Liver (tissue), 8 donors: ENCODE measurements at regions not wholly inside any gene's neighbourhood (a gene's known extent, or its start where the extent isn't known, plus 50 kb on each side); places are given as distances from the start of the nearest gene placed in this dataset.
A peak's percentile ranks its signal among the peaks of the same experiment; 100 is the strongest.

Source experiments
- DNase-seq: peaks from one replicate; pipeline ENCODE4 v3.0.0-alpha.2; 2017; ENCODE audit warnings: low spot score
- H3K27ac ChIP-seq, 2 donors: one replicate each; pipeline ENCODE4 v1.7.0; 2013; ENCODE audit warnings: inconsistent platforms in 2 of 2, low read length in 2 of 2, control low read depth in 1 of 2, low read depth in 1 of 2, mild to moderate bottlenecking in 1 of 2
- H3K27me3 ChIP-seq, 4 donors: one replicate each; pipeline versions ENCODE4 v1.6.1 to v1.7.0; 2013; ENCODE audit warnings: low read length in 3 of 4, inconsistent platforms in 1 of 4, mild to moderate bottlenecking in 1 of 4, moderate library complexity in 1 of 4; ENCODE audit not compliant: control insufficient read depth in 4 of 4, insufficient read depth in 4 of 4
- H3K36me3 ChIP-seq, 4 donors: one replicate each; pipeline versions ENCODE4 v1.6.1 to v1.7.0; 2013; ENCODE audit warnings: low read length in 3 of 4, mild to moderate bottlenecking in 3 of 4, low read depth in 1 of 4, moderate library complexity in 1 of 4; ENCODE audit not compliant: control insufficient read depth in 4 of 4, insufficient read depth in 3 of 4
- H3K4me1 ChIP-seq, 4 donors: one replicate each; pipeline versions ENCODE4 v1.6.1 to v1.7.0; 2013; ENCODE audit warnings: low read length in 3 of 4, mild to moderate bottlenecking in 3 of 4, moderate library complexity in 1 of 4; ENCODE audit not compliant: control insufficient read depth in 4 of 4, insufficient read depth in 4 of 4
- H3K4me3 ChIP-seq, 3 donors: one replicate each; pipeline versions ENCODE4 v1.6.1 to v1.7.0; 2013; ENCODE audit warnings: low read length in 3 of 3, control low read depth in 1 of 3, low read depth in 1 of 3, mild to moderate bottlenecking in 1 of 3
- H3K9ac ChIP-seq, 2 donors: one replicate each; pipeline ENCODE4 v1.7.0; 2013; ENCODE audit warnings: low read length in 2 of 2, mild to moderate bottlenecking in 2 of 2, moderate library complexity in 2 of 2, control low read depth in 1 of 2, low read depth in 1 of 2
- H3K9me3 ChIP-seq, 4 donors: one replicate each; pipeline versions ENCODE4 v1.6.1 to v1.7.0; 2013; ENCODE audit warnings: low read length in 3 of 4; ENCODE audit not compliant: control insufficient read depth in 4 of 4
- ATF3 ChIP-seq: IDR thresholded peaks from 2 replicates; pipeline ENCODE4 v1.6.1; 2016; ENCODE audit warnings: antibody characterized with exemption
- EGR1 ChIP-seq, 2 donors: IDR thresholded peaks; 2 replicates each; pipeline ENCODE4 v1.6.1; 2016 to 2018; ENCODE audit warnings: antibody characterized with exemption in 2 of 2, low read depth in 2 of 2
- FOXA1 ChIP-seq: IDR thresholded peaks from 2 replicates; pipeline ENCODE4 v1.6.1; 2016; ENCODE audit warnings: antibody characterized with exemption
- FOXA2 ChIP-seq: IDR thresholded peaks from 2 replicates; pipeline ENCODE4 v1.6.1; 2016; ENCODE audit warnings: antibody characterized with exemption
- GABPA ChIP-seq, 2 donors: IDR thresholded peaks in 1 of 2; conservative IDR thresholded peaks in 1 of 2; 2 replicates each; pipeline ENCODE4 v1.6.1; 2016; ENCODE audit warnings: antibody characterized with exemption in 2 of 2, mild to moderate bottlenecking in 1 of 2, moderate library complexity in 1 of 2
- HNF4A ChIP-seq, 2 donors: conservative IDR thresholded peaks; 2 replicates each; pipeline ENCODE4 v1.6.1; 2016; ENCODE audit warnings: antibody characterized with exemption in 2 of 2, mild to moderate bottlenecking in 2 of 2
- HNF4G ChIP-seq: IDR thresholded peaks from 2 replicates; pipeline ENCODE4 v1.6.1; 2016; ENCODE audit warnings: antibody characterized with exemption
- JUND ChIP-seq, 2 donors: IDR thresholded peaks; 2 replicates each; pipeline ENCODE4 v1.6.1; 2016; ENCODE audit warnings: antibody characterized with exemption in 2 of 2
- MAX ChIP-seq: IDR thresholded peaks from 2 replicates; pipeline ENCODE4 v1.6.1; 2016; ENCODE audit warnings: antibody characterized with exemption
- REST ChIP-seq: IDR thresholded peaks from 2 replicates; pipeline ENCODE4 v1.6.1; 2016; ENCODE audit warnings: antibody characterized with exemption, mild to moderate bottlenecking
- TAF1 ChIP-seq: conservative IDR thresholded peaks from 2 replicates; pipeline ENCODE4 v1.6.1; 2016; ENCODE audit warnings: antibody characterized with exemption, mild to moderate bottlenecking
- YY1 ChIP-seq: IDR thresholded peaks from 2 replicates; pipeline ENCODE4 v1.6.1; 2016; ENCODE audit warnings: antibody characterized with exemption, mild to moderate bottlenecking
- WGBS: extraction: QIAGEN DNeasy Blood & Tissue Kit; methylation state at CpG from one replicate; pipeline ENCODE4 v1.1.7; 2013; 5-methylcytosine and 5-hydroxymethylcytosine counted together
- TF ChIP-seq, protein P1 (sequence below): IDR thresholded peaks from 2 replicates; pipeline ENCODE4 v1.6.1; 2016; ENCODE audit warnings: antibody characterized with exemption
- TF ChIP-seq, protein P2 (sequence below): fragments of 150-350 bp; IDR thresholded peaks from 2 replicates; pipeline ENCODE4 v1.5.1; 2017; ENCODE audit warnings: improper control_type of control experiment, low read depth, low read length; ENCODE audit not compliant: missing input control
- donor health status: healthy.
- donor health status: healthy.
- donor health status: healthy.
- donor health status: healthy.
- donor health status: healthy.

DNA sequence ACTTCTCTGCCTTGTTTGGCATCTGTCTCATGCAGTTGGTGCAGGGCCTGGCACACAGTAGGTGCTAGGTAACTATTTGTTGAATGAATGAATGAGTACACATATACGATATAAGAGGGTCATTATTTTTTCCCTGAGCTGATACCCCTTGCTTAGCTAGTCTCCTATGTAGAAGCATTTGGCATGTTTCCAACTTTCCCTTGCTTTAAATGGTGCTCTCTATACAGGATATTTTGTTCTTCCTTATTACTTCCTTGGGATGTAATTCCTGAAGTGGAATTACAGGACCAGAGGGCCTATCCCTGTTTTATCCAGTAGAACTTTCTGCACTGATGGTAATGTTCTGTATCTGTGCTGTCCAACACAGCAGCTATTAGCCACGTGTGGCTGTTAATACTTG lies 250.1 kb upstream of the PWP1 start (continued):
- TF ChIP-seq MAX, result no peak

- H3K9me3 ChIP-seq, result no peaks in the 10 kb centered on the region
These were observed 249.2 kb upstream of the PWP1 start for GRCh38 chr12:107436376-107436775.

DNA sequence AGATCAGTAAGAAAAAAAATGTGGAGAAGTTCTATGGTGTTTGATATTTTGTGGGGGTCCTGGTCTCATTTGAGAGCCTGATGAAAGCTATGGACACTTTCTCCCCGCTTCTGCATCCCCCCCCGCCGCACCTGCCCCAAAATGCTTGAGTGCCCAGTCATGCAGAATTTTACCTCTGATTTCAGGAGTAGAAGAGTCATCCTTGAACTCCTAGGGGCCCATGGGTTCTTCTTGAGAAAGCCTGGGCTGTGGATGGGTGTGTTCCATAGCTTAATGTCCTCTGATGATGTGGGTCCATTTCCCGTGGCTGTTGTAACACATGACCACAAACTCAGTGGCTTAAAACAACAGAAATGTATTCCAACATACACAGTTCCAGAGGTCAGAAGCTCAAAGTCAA lies 248.8 kb upstream of the PWP1 start:
- no peaks in the 10 kb centered on the region for H3K4me1 ChIP-seq
- DNase-seq, result no peak
- TF ChIP-seq FOXA1 (no peak), HNF4A (conservative IDR thresholded peaks at IDR 0.05) (peak; percentile 7 to 20), HNF4G (no peak), JUND (IDR thresholded peaks at IDR 0.05) (no peak), FOXA2 (no peak)
- no peaks in the 10 kb centered on the region for H3K9me3 ChIP-seq
- no peak overlapping the region for H3K9ac ChIP-seq
- H3K36me3 ChIP-seq, result no peaks in the 10 kb centered on the region
- H3K27ac ChIP-seq, result no peak overlapping the region
- no peak overlapping the region for H3K4me3 ChIP-seq
- 82% methylated on average over 4 of the region's 4 CpGs for WGBS
- no peaks in the 10 kb centered on the region for H3K27me3 ChIP-seq

More at GRCh38 chr12:107436376-107436775, 249.2 kb upstream of the PWP1 start:
- H3K9ac ChIP-seq, result no peak overlapping the region
- DNase-seq, result no peak
- H3K4me1 ChIP-seq, result no peaks in the 10 kb centered on the region
- no peaks in the 10 kb centered on the region for H3K27me3 ChIP-seq
- 95% methylated on average over 5 of the region's 5 CpGs for WGBS
- TF ChIP-seq HNF4A (conservative IDR thresholded peaks at IDR 0.05) (no peak), REST (no peak)
- TF ChIP-seq, protein P1, sequence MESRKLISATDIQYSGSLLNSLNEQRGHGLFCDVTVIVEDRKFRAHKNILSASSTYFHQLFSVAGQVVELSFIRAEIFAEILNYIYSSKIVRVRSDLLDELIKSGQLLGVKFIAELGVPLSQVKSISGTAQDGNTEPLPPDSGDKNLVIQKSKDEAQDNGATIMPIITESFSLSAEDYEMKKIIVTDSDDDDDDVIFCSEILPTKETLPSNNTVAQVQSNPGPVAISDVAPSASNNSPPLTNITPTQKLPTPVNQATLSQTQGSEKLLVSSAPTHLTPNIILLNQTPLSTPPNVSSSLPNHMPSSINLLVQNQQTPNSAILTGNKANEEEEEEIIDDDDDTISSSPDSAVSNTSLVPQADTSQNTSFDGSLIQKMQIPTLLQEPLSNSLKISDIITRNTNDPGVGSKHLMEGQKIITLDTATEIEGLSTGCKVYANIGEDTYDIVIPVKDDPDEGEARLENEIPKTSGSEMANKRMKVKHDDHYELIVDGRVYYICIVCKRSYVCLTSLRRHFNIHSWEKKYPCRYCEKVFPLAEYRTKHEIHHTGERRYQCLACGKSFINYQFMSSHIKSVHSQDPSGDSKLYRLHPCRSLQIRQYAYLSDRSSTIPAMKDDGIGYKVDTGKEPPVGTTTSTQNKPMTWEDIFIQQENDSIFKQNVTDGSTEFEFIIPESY, result no peak
- H3K4me3 ChIP-seq, result no peak overlapping the region
- H3K36me3 ChIP-seq, result no peaks in the 10 kb centered on the region
- no peak overlapping the region for H3K27ac ChIP-seq

DNA sequence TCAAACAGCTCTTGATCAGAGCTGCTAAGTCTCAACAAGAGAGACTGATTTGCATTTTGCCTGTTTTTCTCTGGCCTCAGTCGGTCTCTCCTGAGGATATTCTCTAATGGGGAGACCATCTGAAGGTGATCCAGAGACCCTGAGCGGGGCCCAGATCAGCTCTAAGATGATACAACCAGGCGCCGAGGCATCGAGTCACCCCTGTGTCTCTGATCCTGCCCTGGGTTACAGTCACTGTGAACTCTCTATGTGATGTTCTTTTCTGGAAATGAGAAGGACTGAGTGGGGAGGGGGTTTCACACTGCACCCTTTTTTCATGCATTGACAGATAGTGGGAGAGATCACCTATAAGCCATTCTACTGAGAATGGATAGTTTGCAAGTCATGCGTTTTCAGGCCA lies 247.6 kb upstream of the PWP1 start:
- DNase-seq, result no peak
- TF ChIP-seq FOXA1 (no peak), TAF1 (no peak), HNF4G (no peak), JUND (IDR thresholded peaks at IDR 0.05) (no peak), ATF3 (no peak), EGR1 (IDR thresholded peaks at IDR 0.05; ENCODE audit: low read depth in 2 of 2) (no peak), GABPA (IDR thresholded peaks at IDR 0.05 in 1 of 2, conservative IDR thresholded peaks at IDR 0.05 in 1 of 2) (no peak), HNF4A (conservative IDR thresholded peaks at IDR 0.05) (no peak), REST (no peak), MAX (no peak), YY1 (no peak)
- TF ChIP-seq, protein P2, sequence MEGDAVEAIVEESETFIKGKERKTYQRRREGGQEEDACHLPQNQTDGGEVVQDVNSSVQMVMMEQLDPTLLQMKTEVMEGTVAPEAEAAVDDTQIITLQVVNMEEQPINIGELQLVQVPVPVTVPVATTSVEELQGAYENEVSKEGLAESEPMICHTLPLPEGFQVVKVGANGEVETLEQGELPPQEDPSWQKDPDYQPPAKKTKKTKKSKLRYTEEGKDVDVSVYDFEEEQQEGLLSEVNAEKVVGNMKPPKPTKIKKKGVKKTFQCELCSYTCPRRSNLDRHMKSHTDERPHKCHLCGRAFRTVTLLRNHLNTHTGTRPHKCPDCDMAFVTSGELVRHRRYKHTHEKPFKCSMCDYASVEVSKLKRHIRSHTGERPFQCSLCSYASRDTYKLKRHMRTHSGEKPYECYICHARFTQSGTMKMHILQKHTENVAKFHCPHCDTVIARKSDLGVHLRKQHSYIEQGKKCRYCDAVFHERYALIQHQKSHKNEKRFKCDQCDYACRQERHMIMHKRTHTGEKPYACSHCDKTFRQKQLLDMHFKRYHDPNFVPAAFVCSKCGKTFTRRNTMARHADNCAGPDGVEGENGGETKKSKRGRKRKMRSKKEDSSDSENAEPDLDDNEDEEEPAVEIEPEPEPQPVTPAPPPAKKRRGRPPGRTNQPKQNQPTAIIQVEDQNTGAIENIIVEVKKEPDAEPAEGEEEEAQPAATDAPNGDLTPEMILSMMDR, result no peak

More for the DNA sequence above, 247.6 kb upstream of the PWP1 start:
- Histone ChIP-seq H3K9me3 (no peaks in the 10 kb centered on the region), H3K9ac (no peak overlapping the region), H3K36me3 (no peaks in the 10 kb centered on the region), H3K4me3 (no peak overlapping the region), H3K27ac (no peak overlapping the region), H3K4me1 (peaks cover 0 to 6% (median 0%) of the 10 kb centered on the region in 4 donors), H3K27me3 (no peaks in the 10 kb centered on the region)
- WGBS, result 92% methylated on average over 6 of the region's 6 CpGs
